ENCODE measurements at regions not wholly inside any gene's neighbourhood (a gene's known extent, or its start where the extent isn't known, plus 50 kb on each side); places are given as distances from the start of the nearest gene placed in this dataset.

GRCh38 chr1:181318858-181319235 is 164.5 kb upstream of the CACNA1E start:
- Histone ChIP-seq H2AFZ (ENCODE audit: low read length) (no peak overlapping the region), H3K27ac (ENCODE audit: extremely low read length, insufficient read depth, low read length) (no peak overlapping the region), H3K4me2 (ENCODE audit: low read depth, low read length) (no peak overlapping the region), H3K4me3 (replicated peaks in 1 of 3; ENCODE audit: insufficient read depth in 1 of 3, low read depth in 2 of 3, low read length in 3 of 3) (no peak overlapping the region), H3K27me3 (ENCODE audit: control insufficient read depth in 1 of 2, insufficient read depth in 2 of 2, low read length in 2 of 2) (peaks cover 7 to 36% of the 10 kb centered on the region in 2 experiments; a peak in 4 of 5 replicates), H3K4me1 (ENCODE audit: insufficient read depth, low read length) (no peaks in the 10 kb centered on the region), H3K9ac (ENCODE audit: insufficient read depth, low read depth, low read length) (no peak overlapping the region), H3K79me2 (ENCODE audit: insufficient read depth, low read length) (no peaks in the 10 kb centered on the region), H3K9me3 (ENCODE audit: low read length) (no peaks in the 10 kb centered on the region), H3K36me3 (replicated peaks in 1 of 2; ENCODE audit: control insufficient read depth in 1 of 2, insufficient read depth in 2 of 2, low read length in 2 of 2) (no peaks in the 10 kb centered on the region), H4K20me1 (ENCODE audit: insufficient read depth, low read length) (no peaks in the 10 kb centered on the region)
- DNase-seq (ENCODE audit: low spot score) (no peak), ATAC-seq (no peak), FAIRE-seq (no peak)
- ChIA-PET CTCF (ENCODE audit: low intra/inter-chr PET ratio, low total read pairs) (no interaction called here), POLR2A (no interaction called here)
- BruUV-seq (replicated peaks), result no TSS peak
- intact Hi-C loops (cut with micrococcal nuclease; ENCODE audit: unreplicated experiment), result no loop called here
- in situ Hi-C loops (cut with HindIII; ENCODE audit: extremely low pct_ligation_motif_present, low pct_unique_long_range_greater_than_20kb), result no loop called here
- WGBS (ENCODE audit: low lambda C conversion rate), result 48% methylated on average over 7 of the region's 12 CpGs
- no peak for TF ChIP-seq HMG20B (CRISPR knock-in tag; conservative IDR thresholded peaks at IDR 0.05)
- TF ChIP-seq SP140L (CRISPR knock-in tag; IDR thresholded peaks at IDR 0.05; ENCODE audit: borderline replicate concordance), result no peak
- TF ChIP-seq ZFP90 (CRISPR knock-in tag; IDR thresholded peaks at IDR 0.05; ENCODE audit: borderline replicate concordance), result no peak
- TF ChIP-seq ZEB1 (IDR thresholded peaks at IDR 0.05; ENCODE audit: insufficient replicate concordance, low read depth), result no peak
- no peak for TF ChIP-seq MLXIP (CRISPR knock-in tag; IDR thresholded peaks at IDR 0.05; ENCODE audit: borderline replicate concordance)
- no peak for TF ChIP-seq SMAD9 (CRISPR knock-in tag; IDR thresholded peaks at IDR 0.05)
- no peak for TF ChIP-seq FOXP4 (CRISPR knock-in tag; IDR thresholded peaks at IDR 0.05)
